ENCODE measurements at regions not wholly inside any gene's neighbourhood (a gene's known extent, or its start where the extent isn't known, plus 50 kb on each side); places are given as distances from the start of the nearest gene placed in this dataset.

GRCh38 chr12:107843351-107844311 is 69.1 kb downstream of the ASCL4 start:
- Histone ChIP-seq H3K27ac (ENCODE audit: low read length) (no peak overlapping the region), H3K4me3 (ENCODE audit: low read length) (no peak overlapping the region), H2AFZ (ENCODE audit: low read depth, low read length) (no peak overlapping the region), H3K4me2 (ENCODE audit: low read length) (no peak overlapping the region), H3K9ac (ENCODE audit: low read length) (no peak overlapping the region), H3K4me1 (ENCODE audit: low read length) (peaks cover 8% of the 10 kb centered on the region), H3K36me3 (replicated peaks; ENCODE audit: low read depth, low read length) (no peaks in the 10 kb centered on the region), H3K27me3 (ENCODE audit: low read depth, low read length) (peaks cover 20% of the 10 kb centered on the region), H3K9me3 (ENCODE audit: insufficient read depth, low read length) (no peaks in the 10 kb centered on the region), H3K79me2 (ENCODE audit: low read length) (no peaks in the 10 kb centered on the region), H4K20me1 (ENCODE audit: insufficient read depth, low read length) (no peaks in the 10 kb centered on the region)
- TF ChIP-seq EZH2phosphoT487 (IDR thresholded peaks at IDR 0.05; ENCODE audit: low read depth) (no peak), CTCF (IDR thresholded peaks at IDR 0.05; ENCODE audit: low read depth, low read length) (no peak)

- H3K36me3 ChIP-seq (replicated peaks; ENCODE audit: low read depth, low read length): no peaks in the 10 kb centered on the region
- H3K27me3 ChIP-seq (ENCODE audit: low read depth, low read length): peaks cover 27% of the 10 kb centered on the region
- H2AFZ ChIP-seq (ENCODE audit: low read depth, low read length): no peak overlapping the region
- no peak overlapping the region for H3K9ac ChIP-seq (ENCODE audit: low read length)
- no peak overlapping the region for H3K4me2 ChIP-seq (ENCODE audit: low read length)
- TF ChIP-seq CTCF (IDR thresholded peaks at IDR 0.05; ENCODE audit: low read depth, low read length) (no peak), EZH2phosphoT487 (IDR thresholded peaks at IDR 0.05; ENCODE audit: low read depth) (no peak)
- no peak overlapping the region for H3K27ac ChIP-seq (ENCODE audit: low read length)
- H3K4me3 ChIP-seq (ENCODE audit: low read length): no peak overlapping the region
- H3K79me2 ChIP-seq (ENCODE audit: low read length): no peaks in the 10 kb centered on the region
- no peaks in the 10 kb centered on the region for H3K9me3 ChIP-seq (ENCODE audit: insufficient read depth, low read length)
- no peaks in the 10 kb centered on the region for H4K20me1 ChIP-seq (ENCODE audit: insufficient read depth, low read length)
- peaks cover 8% of the 10 kb centered on the region for H3K4me1 ChIP-seq (ENCODE audit: low read length)
These were observed 69.9 kb downstream of the ASCL4 start for GRCh38 chr12:107844312-107844921.

GRCh38 chr12:107845226-107845979 is 70.9 kb downstream of the ASCL4 start:
- H3K4me3 ChIP-seq (ENCODE audit: low read length): no peak overlapping the region
- peaks cover 33% of the 10 kb centered on the region for H3K27me3 ChIP-seq (ENCODE audit: low read depth, low read length)
- no peak overlapping the region for H3K4me2 ChIP-seq (ENCODE audit: low read length)

More at GRCh38 chr12:107845226-107845979, 70.9 kb downstream of the ASCL4 start:
- peaks cover 3% of the 10 kb centered on the region for H3K4me1 ChIP-seq (ENCODE audit: low read length)
- H2AFZ ChIP-seq (ENCODE audit: low read depth, low read length): no peak overlapping the region
- no peak overlapping the region for H3K9ac ChIP-seq (ENCODE audit: low read length)
- no peaks in the 10 kb centered on the region for H3K36me3 ChIP-seq (replicated peaks; ENCODE audit: low read depth, low read length)
- no peaks in the 10 kb centered on the region for H4K20me1 ChIP-seq (ENCODE audit: insufficient read depth, low read length)
- no peak for TF ChIP-seq CTCF (IDR thresholded peaks at IDR 0.05; ENCODE audit: low read depth, low read length)
- no peak for TF ChIP-seq EZH2phosphoT487 (IDR thresholded peaks at IDR 0.05; ENCODE audit: low read depth)
- H3K27ac ChIP-seq (ENCODE audit: low read length): no peak overlapping the region
- no peaks in the 10 kb centered on the region for H3K79me2 ChIP-seq (ENCODE audit: low read length)
- H3K9me3 ChIP-seq (ENCODE audit: insufficient read depth, low read length): no peaks in the 10 kb centered on the region
